HS-5 (cell line): ENCODE measurements at regions not wholly inside any gene's neighbourhood (a gene's known extent, or its start where the extent isn't known, plus 50 kb on each side); places are given as distances from the start of the nearest gene placed in this dataset.

Source experiments
- DNase-seq: peaks from one replicate; pipeline ENCODE4 v3.0.0-alpha.2; 2012; ENCODE audit warnings: low read depth

DNA sequence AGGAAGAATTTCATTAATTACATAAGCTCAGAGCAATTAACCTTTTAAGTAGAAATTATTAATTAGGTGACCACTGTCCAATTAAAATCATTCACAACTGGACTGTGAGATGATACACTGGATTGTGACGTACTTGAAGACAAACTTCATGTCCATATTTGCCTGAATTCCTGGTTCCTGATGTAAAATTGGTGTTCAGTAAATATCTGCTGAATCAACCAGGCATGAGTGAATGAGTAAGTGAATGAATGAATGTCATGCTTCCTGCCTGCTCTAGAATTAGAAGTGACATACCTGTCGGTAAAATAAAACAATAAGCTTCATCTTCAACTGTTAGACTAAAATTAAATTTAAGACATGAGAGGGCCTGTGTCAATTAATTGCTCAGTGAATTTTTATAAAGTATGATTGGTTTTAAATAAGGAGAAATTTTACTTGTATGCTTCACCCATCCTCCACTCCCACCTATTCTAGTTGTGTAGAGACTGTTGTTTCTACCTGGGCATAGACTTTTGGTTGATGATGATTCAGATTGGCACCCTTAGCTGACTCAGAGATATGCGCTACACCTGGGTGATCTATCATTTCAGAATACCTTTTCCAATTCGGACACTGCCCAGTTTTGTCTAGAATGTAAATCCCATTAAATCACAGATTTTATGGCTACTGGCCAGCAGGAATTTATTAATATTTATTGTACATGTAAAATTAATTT lies 56.9 kb upstream of the PTGS2 start:
- DNase-seq: no peak

DNA sequence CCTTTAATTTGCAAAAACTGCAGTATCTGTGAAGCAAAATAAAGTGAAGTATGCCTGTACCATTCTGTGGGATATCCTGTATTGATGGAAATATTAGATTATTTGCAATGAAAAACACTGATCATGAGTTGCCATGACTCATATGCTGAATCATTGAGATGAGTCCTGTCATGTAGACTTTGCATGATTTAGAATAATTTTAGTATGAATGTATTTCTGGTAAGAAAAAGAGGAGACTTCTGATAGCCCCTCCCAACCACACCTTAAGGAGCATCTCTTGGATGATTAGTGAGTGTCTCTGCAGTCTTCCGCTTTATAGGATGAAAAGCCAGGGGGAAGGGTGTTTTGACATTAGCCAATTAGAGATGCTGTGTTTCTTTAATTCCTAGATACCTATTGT lies 55.2 kb upstream of the PTGS2 start:
- peak; percentile 45 for DNase-seq

DNA sequence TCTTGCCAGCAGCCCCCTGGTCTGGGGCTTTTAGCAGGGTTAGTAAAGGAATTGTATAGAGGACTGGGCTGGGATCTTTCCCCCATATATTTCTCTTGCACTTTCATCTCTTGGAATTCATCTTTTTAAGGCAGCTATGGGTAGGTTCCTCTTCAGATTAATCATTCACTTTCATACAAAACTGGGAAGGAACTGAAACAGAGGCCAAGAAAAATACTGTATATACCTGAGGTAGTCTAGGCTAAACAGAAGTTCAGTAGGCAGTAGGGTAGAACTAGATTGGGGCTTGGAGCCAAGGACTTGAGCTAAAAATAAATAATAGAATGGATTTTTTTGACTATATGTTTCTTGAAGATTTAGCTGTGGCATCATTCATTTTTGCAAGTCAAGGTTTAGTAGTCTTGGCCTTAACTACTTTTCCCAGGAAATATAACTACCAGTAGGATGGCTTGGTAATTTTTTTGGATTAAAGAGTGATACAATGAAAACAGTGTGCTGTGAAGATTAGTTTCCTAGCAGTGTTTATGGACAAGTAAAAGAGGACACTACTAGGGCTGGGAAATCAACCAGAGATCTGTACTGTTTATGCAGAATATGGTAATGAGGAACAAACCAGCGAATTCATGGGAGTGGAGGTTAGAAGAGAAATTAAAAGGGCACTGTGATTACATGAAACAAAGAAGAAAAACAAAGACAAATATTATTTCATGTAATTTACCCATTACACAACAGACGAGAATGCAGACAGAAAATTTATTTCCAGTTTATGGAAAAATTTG lies 50.9 kb upstream of the PTGS2 start:
- DNase-seq: no peak
